GM12878 (cell line): ENCODE measurements at regions not wholly inside any gene's neighbourhood (a gene's known extent, or its start where the extent isn't known, plus 50 kb on each side); places are given as distances from the start of the nearest gene placed in this dataset.

Experiments
- ATAC-seq: fragments of 200-7000 bp; cut with Tn5 transposase; 3 replicates; pipeline ENCODE4 v1.9.1; 2020; ENCODE audit warnings: mild to moderate bottlenecking, moderate library complexity
- BruUV-seq: library from RNA; stranded (reverse); fragments of 400-500 nt; replicated peaks from 2 replicates; lab custom pipeline; 2021; lab: Mats Ljungman, UMichigan
- CTCF ChIA-PET: fragments of 300-600 bp; sonication (Branson Sonifier 250); formaldehyde crosslinking; extraction: SDS; loops from one replicate; lab custom pipeline; 2021; ENCODE audit warnings: inconsistent platforms; lab: Yijun Ruan, JAX
- POLR2A ChIA-PET: fragments of 350-600 bp; formaldehyde crosslinking; extraction: SDS; loops from one replicate; lab custom pipeline; 2021; ENCODE audit warnings: inconsistent platforms; lab: Charles Lee
- RAD21 ChIA-PET: fragments of 300-600 bp; sonication (Branson Sonifier 250); formaldehyde crosslinking; loops from one replicate; lab custom pipeline; 2023; ENCODE audit warnings: antibody characterized with exemption; ENCODE audit not compliant: unreplicated experiment; lab: Charles Lee
- SMC1A ChIA-PET: fragments of 300-600 bp; sonication (Branson Sonifier 250); formaldehyde crosslinking; loops from one replicate; lab custom pipeline; 2023; ENCODE audit not compliant: unreplicated experiment, uncharacterized antibody; lab: Charles Lee
- DNase-seq: peaks from one replicate; pipeline ENCODE4 v3.0.0-alpha.2; 2011; ENCODE audit warnings: low read depth, low spot score
- FAIRE-seq: peaks from 3 replicates; lab custom pipeline; 2011; peaks lifted over from hg19 to GRCh38; lab: Jason Lieb, UNC
- H2AFZ ChIP-seq: 2 replicates; pipeline ENCODE4 v1.6.0; 2011; ENCODE audit warnings: low read depth, low read length, control low read depth; ENCODE audit not compliant: control insufficient read depth
- H3K27ac ChIP-seq: 2 replicates; pipeline ENCODE4 v1.5.1; 2011; ENCODE audit warnings: control low read depth; ENCODE audit not compliant: control insufficient read depth, insufficient read depth
- H3K27me3 ChIP-seq, 2 experiments: replicated peaks in 1 of 2; 2 replicates each; pipeline versions ENCODE4 v1.6.0 to v1.6.1; 2011; ENCODE audit warnings: low read length in 1 of 2; ENCODE audit not compliant: control insufficient read depth in 2 of 2, insufficient read depth in 2 of 2
- H3K36me3 ChIP-seq, 2 experiments: 2 replicates each; pipeline ENCODE4 v1.5.1; 2011; ENCODE audit warnings: low read length in 1 of 2; ENCODE audit not compliant: control insufficient read depth in 2 of 2, insufficient read depth in 2 of 2
- H3K4me1 ChIP-seq: 2 replicates; pipeline ENCODE4 v1.6.1; 2011; ENCODE audit warnings: mild to moderate bottlenecking, low read length, moderate library complexity, mixed read lengths; ENCODE audit not compliant: control insufficient read depth, insufficient read depth
- H3K4me2 ChIP-seq: 2 replicates; pipeline ENCODE4 v1.6.0; 2011; ENCODE audit warnings: control low read depth; ENCODE audit not compliant: control insufficient read depth, insufficient read depth
- H3K4me3 ChIP-seq: fragments of 200-600 bp; sonication (generic); 2 replicates; pipeline ENCODE4 v1.5.1; 2016
- H3K79me2 ChIP-seq: 2 replicates; pipeline ENCODE4 v1.6.0; 2011; ENCODE audit warnings: low read length; ENCODE audit not compliant: control insufficient read depth, insufficient read depth
- H3K9ac ChIP-seq: 2 replicates; pipeline ENCODE4 v1.8.0; 2011; ENCODE audit warnings: low read length, control low read depth, mixed read lengths; ENCODE audit not compliant: control insufficient read depth, insufficient read depth
- H3K9me3 ChIP-seq: replicated peaks from 3 replicates; pipeline ENCODE4 v1.5.1; 2011; ENCODE audit warnings: mild to moderate bottlenecking, low read length; ENCODE audit not compliant: control insufficient read depth, insufficient read depth
- H4K20me1 ChIP-seq: 2 replicates; pipeline ENCODE4 v1.6.0; 2011; ENCODE audit not compliant: control insufficient read depth, insufficient read depth
- CEBPB ChIP-seq, 2 experiments: fragments of 150-350 bp in 1 of 2; IDR thresholded peaks; 2 replicates each; pipeline ENCODE4 v1.6.1; 2012 to 2014; ENCODE audit warnings: low read depth in 2 of 2, low read length in 2 of 2, borderline replicate concordance in 1 of 2, inconsistent platforms in 1 of 2
- CREM ChIP-seq: IDR thresholded peaks from 2 replicates; pipeline ENCODE4 v1.6.1; 2014; ENCODE audit warnings: antibody characterized with exemption, low read depth
- IRF3 ChIP-seq: fragments of 450-650 bp; IDR thresholded peaks from 2 replicates; pipeline ENCODE4 v1.6.1; 2014; ENCODE audit warnings: mild to moderate bottlenecking
- KLF5 ChIP-seq: fragments of 450-650 bp; IDR thresholded peaks from 2 replicates; pipeline ENCODE4 v1.6.1; 2014; ENCODE audit warnings: mild to moderate bottlenecking; ENCODE audit not compliant: partially characterized antibody
- MXI1 ChIP-seq: fragments of 150-350 bp; IDR thresholded peaks from 2 replicates; pipeline ENCODE4 v1.6.1; 2011; ENCODE audit warnings: low read depth, mild to moderate bottlenecking, inconsistent platforms, low read length, improper control_type of control experiment
- POU2F2 ChIP-seq: IDR thresholded peaks from 3 replicates; pipeline ENCODE4 v1.6.1; 2011; ENCODE audit warnings: low read depth, mild to moderate bottlenecking, low read length, borderline replicate concordance
- SMAD5 ChIP-seq: IDR thresholded peaks from 2 replicates; pipeline ENCODE4 v1.6.1; 2016; ENCODE audit warnings: antibody characterized with exemption, low read depth
- ZNF217 ChIP-seq: fragments of 450-650 bp; IDR thresholded peaks from 2 replicates; pipeline ENCODE4 v1.6.1; 2017; ENCODE audit warnings: antibody characterized with exemption, mild to moderate bottlenecking
- ZSCAN29 ChIP-seq: fragments of 450-650 bp; IDR thresholded peaks from 2 replicates; pipeline ENCODE4 v1.6.1; 2017; ENCODE audit warnings: mild to moderate bottlenecking, moderate library complexity
- WGBS: methylation state at CpG from one replicate; pipeline ENCODE4 v1.1.6; 2016; ENCODE audit warnings: low lambda C conversion rate; ENCODE audit not compliant: insufficient replicate concordance, insufficient coverage; ENCODE audit errors: missing lambda C conversion rate; 5-methylcytosine and 5-hydroxymethylcytosine counted together
- in situ Hi-C: fragments of 300-500 bp; cut with MboI; formaldehyde crosslinking; loops from 9 replicates; pipeline ENCODE4 v1.14.3; 2018; ENCODE audit warnings: mixed read lengths
- intact Hi-C: fragments of 100-400 bp; cut with micrococcal nuclease; formaldehyde crosslinking; loops from one replicate; pipeline ENCODE4 v1.14.2; 2022; ENCODE audit not compliant: unreplicated experiment

- Histone ChIP-seq H3K9me3 (no peaks in the 10 kb centered on the region), H3K4me2 (no peak overlapping the region), H3K79me2 (no peaks in the 10 kb centered on the region), H2AFZ (no peak overlapping the region), H3K27me3 (no peaks in the 10 kb centered on the region), H3K4me1 (no peaks in the 10 kb centered on the region), H3K27ac (no peak overlapping the region), H3K36me3 (no peaks in the 10 kb centered on the region), H3K4me3 (no peak overlapping the region), H4K20me1 (no peaks in the 10 kb centered on the region), H3K9ac (no peak overlapping the region)
- SMC1A ChIA-PET = no interaction called here
- in situ Hi-C loops (no loop called here), intact Hi-C loops (no loop called here)
- DNase-seq (no peak), FAIRE-seq (no peak), ATAC-seq (no peak)
- RAD21 ChIA-PET = no interaction called here
- POLR2A ChIA-PET = no interaction called here
- CTCF ChIA-PET = interaction anchor here (0.6 kb wide), 1 partner anchor 37 kb away, joined by 3 read pairs; no protein-coding TSS in a partner anchor
- 16% methylated on average over 2 of the region's 2 CpGs for WGBS
- TF ChIP-seq ZSCAN29 (no peak), MXI1 (no peak), ZNF217 (no peak), SMAD5 (no peak), IRF3 (no peak), POU2F2 (no peak), CREM (no peak), KLF5 (no peak), CEBPB (IDR thresholded peaks at IDR 0.05; ENCODE audit: borderline replicate concordance in 1 of 2, low read depth in 2 of 2, low read length in 2 of 2) (no peak)
- BruUV-seq = no TSS peak
Observed at GRCh38 chr6:93554018-93554417, 134.7 kb upstream of the EPHA7 start.
